AG04449 (cell line): ENCODE measurements at regions not wholly inside any gene's neighbourhood (a gene's known extent, or its start where the extent isn't known, plus 50 kb on each side); places are given as distances from the start of the nearest gene placed in this dataset.
"Not testable (repeated sequence)": the region's sequence is repeated elsewhere in the genome, so short reads cannot be mapped to it uniquely, and the experiment has no call there.

Experiments used
- CTCF ChIA-PET: fragments of 350-600 bp; formaldehyde crosslinking; extraction: SDS; loops from one replicate; lab custom pipeline; 2021; ENCODE audit warnings: antibody characterized with exemption; lab: Yijun Ruan, JAX
- POLR2A ChIA-PET: fragments of 400-600, 350-600 bp; formaldehyde crosslinking; extraction: SDS; loops from one replicate; lab custom pipeline; 2020; ENCODE audit warnings: antibody characterized with exemption, inconsistent platforms; lab: Yijun Ruan, JAX
- DNase-seq: peaks from one replicate; pipeline ENCODE4 v3.0.0-alpha.2; 2010; ENCODE audit warnings: low read depth, low spot score
- H3K4me3 ChIP-seq: 2 replicates; pipeline ENCODE4 v1.5.1; 2011; ENCODE audit warnings: low read depth, mild to moderate bottlenecking, control low read depth, low read length
- TF ChIP-seq, protein P1 (sequence below): IDR thresholded peaks from one replicate; pipeline ENCODE4 v1.5.1; 2011; ENCODE audit warnings: mild to moderate bottlenecking, moderate library complexity, low read length, control low read depth, inconsistent platforms; ENCODE audit not compliant: insufficient read depth; ENCODE audit errors: missing control alignments

DNA sequence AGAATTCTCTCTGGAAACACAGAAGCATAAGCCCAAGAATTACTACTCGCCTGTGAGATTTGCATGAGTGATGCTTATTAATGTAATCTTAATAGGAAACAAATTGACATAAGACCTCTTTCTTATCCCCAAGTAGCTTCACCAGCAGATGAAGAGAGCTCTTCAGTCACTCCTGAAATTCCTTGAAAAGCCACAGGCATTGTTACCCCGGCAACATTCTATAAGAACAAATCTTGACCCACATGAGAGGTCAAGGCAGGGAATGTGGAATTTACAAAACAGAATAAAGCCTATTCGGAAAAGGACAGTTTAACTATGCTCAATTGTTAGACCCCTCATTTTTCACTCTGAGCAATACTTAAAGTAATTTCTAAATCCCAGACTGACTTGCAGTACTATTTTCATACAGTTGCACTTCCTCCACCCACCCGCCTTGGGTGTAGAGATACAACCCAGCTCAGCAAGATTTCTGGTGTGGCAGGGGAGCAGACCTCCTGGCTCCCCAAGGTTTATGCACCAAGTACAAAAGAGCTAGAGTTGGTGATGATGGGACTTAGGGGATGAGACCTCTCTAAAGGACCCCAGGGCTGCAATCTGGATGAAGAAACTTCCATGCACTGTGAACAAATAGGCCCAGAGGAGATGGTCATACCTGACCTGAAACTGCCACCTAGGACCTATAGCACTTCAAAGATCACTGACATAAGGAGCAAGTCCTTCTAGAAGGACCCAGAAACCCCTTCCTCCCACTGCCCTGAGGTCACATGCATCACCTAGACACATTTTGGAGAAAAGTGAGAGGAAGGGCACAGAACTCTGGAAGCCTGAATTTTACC is 242.1 kb downstream of the ZNF608 start:
- H3K4me3 ChIP-seq, result no peak overlapping the region
- ChIA-PET POLR2A (no interaction called here), CTCF (no interaction called here)
- DNase-seq, result no peak
- TF ChIP-seq, protein P1, sequence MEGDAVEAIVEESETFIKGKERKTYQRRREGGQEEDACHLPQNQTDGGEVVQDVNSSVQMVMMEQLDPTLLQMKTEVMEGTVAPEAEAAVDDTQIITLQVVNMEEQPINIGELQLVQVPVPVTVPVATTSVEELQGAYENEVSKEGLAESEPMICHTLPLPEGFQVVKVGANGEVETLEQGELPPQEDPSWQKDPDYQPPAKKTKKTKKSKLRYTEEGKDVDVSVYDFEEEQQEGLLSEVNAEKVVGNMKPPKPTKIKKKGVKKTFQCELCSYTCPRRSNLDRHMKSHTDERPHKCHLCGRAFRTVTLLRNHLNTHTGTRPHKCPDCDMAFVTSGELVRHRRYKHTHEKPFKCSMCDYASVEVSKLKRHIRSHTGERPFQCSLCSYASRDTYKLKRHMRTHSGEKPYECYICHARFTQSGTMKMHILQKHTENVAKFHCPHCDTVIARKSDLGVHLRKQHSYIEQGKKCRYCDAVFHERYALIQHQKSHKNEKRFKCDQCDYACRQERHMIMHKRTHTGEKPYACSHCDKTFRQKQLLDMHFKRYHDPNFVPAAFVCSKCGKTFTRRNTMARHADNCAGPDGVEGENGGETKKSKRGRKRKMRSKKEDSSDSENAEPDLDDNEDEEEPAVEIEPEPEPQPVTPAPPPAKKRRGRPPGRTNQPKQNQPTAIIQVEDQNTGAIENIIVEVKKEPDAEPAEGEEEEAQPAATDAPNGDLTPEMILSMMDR, result no peak

DNA sequence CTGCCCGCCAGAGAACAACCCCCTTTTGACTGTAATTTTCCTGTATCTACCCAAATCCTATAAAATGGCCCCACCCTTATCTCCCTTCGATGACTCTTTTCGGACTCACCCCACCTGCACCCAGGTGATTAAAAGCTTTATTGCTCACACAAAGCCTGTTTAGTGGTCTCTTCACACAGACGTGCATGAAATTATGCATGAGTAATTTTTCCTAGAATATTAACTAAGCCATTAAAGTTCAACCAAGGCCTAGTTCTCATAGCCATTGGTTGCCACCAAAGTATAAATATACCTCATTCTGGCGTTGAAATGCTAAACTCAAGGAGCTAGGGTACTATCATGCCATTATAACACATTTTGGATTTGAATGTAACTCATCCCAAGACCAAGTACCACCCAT is 243.9 kb downstream of the ZNF608 start:
- no peak overlapping the region for H3K4me3 ChIP-seq
- ChIA-PET POLR2A (no interaction called here), CTCF (no interaction called here)
- no peak for DNase-seq
- TF ChIP-seq, protein P1, result no peak

DNA sequence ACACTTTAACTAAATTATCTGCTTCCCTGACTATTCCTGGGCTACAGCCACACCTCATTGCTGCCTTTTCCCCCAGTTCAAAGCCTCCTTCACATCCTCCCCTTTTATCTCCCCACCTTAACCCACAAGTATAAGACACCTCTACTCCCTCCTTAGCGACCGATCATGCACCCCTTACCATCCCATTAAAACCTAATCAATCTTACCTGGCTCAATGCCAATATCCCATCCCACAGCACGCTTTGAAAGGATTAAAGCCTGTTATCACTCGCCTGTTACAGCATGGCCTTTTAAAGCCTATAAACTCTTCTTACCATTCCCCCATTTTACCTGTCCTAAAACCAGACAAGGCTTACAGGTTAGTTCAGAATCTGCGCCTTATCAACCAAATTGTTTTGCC is 246.6 kb downstream of the ZNF608 start:
- H3K4me3 ChIP-seq, CTCF ChIA-PET, POLR2A ChIA-PET, DNase-seq: not testable (repeated sequence)

DNA sequence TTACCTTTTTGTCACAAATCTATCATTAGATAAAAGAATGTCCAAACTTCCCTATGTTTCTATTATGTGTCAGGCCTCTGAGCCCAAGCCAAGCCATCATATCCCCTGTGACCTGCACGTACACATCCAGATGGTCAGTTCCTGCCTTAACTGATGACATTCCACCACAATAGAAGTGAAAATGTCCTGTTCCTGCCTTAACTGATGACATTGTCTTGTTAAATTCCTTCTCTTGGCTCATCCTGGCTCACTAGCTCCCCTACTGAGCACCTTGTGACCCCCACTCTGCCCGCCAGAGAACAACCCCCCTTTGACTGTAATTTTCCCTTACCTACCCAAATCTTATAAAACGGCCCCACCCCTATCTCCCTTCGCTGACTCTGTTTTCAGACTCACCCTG is 249.5 kb downstream of the ZNF608 start:
- DNase-seq, POLR2A ChIA-PET, H3K4me3 ChIP-seq, CTCF ChIA-PET: not testable (repeated sequence)

DNA sequence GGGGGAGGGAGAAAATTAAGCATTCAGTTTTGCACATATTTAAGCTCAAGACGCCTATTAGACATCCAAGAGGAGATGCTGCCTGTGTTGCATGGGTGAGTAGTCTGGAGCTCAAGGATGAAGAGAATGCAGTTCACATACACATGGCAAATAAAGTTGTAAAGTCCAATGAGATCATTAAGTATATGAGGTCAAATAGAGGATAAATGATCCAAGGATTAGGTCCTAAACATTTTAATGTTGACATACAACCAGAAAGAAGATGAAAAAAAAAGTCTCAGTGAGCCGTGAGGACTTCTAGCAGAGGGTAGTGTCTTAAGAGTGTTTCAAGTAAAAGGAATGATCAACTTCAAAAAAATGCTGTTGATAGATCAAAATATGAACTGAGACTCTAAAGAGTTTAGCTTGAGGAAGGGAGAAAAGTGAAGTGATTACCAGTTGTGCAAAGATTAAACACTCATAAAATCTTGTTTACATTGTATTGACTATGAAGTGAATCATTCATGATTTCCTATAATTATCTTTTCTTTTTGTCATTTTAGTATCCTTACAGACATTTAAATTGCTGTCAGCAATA is 251.8 kb downstream of the ZNF608 start:
- peak; percentile 24 for DNase-seq
- no peak overlapping the region for H3K4me3 ChIP-seq
- ChIA-PET CTCF (no interaction called here), POLR2A (no interaction called here)
- TF ChIP-seq, protein P1, result no peak

DNA sequence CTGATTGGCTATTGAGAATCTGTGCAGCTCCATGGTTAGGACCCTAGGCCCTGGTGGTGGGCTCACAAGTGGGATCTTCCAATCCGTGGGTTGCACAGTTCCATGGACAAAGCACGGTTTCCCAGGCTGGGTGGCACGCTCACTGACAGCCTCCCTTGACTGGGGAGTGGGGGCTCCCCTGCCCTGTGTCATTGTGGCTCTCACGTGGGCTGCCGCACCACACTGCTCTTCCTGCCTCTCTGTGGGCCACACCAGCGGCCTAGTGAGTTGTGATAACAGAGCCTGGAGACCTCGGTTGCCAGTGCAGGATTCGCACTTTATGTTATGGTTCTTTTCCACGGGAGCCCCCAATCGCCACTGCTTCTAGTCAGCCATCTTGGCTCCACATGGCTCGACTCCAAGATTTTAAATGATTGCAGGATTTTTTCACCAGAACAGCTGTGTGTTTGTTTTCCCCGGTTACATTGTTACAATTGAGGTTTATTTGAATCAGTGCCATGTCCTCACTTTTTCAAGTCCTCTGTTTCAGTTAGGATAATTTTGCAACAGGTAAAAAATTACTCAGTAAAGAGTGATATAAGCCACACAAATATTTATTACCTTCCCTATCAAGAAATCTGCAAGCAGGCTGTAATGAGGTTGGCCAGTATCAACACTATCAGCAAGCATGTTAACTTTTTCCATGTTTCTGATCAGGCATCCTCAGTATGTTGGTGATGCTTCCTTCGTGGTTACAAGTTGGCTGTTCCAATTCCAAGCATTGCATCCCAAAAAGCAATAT is 253.8 kb downstream of the ZNF608 start:
- DNase-seq, result no peak
- TF ChIP-seq, protein P1, result no peak
- ChIA-PET CTCF (no interaction called here), POLR2A (no interaction called here)
- H3K4me3 ChIP-seq, result no peak overlapping the region

DNA sequence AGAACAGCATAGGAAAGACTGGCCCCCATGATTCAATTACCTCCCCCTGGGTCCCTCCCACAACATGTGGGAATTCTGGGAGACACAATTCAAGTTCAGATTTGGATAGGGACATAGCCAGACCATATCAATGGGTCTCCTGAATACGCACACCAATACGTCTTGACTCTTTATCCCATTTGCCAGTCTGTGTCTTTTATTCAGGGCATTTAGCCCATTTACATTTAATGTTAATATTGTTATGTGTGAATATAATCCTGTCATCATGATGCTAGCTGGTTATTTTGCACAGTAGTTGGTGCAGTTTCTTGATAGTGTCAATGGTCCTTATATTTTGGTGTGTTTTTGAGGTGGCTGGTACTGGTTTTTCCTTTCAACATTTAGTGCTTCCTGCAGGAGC is 256.1 kb downstream of the ZNF608 start:
- POLR2A ChIA-PET, DNase-seq, H3K4me3 ChIP-seq, CTCF ChIA-PET: not testable (repeated sequence)
